Naive thymus-derived CD4-positive, alpha-beta T cell (primary cell): ENCODE measurements at regions not wholly inside any gene's neighbourhood (a gene's known extent, or its start where the extent isn't known, plus 50 kb on each side); places are given as distances from the start of the nearest gene placed in this dataset.

Experiments
- ATAC-seq: fragments of 150-1000 bp; cut with Tn5 transposase; 2 replicates; pipeline ENCODE4 v1.10.0; 2021; ENCODE audit warnings: mild to moderate bottlenecking, moderate library complexity
- CTCF ChIA-PET: fragments of 350-600 bp; sonication (Branson Sonifier 250); formaldehyde crosslinking; loops from one replicate; lab custom pipeline; 2021; ENCODE audit warnings: antibody characterized with exemption; lab: Charles Lee
- POLR2A ChIA-PET: fragments of 350-600 bp; sonication (Branson Sonifier 250); formaldehyde crosslinking; loops from one replicate; lab custom pipeline; 2021; ENCODE audit warnings: antibody characterized with exemption, inconsistent platforms; lab: Charles Lee
- DNase-seq, 9 donors: peaks; one replicate each; pipeline versions ENCODE4 v3.0.0 to v3.0.0-alpha.2; 2020 to 2022; ENCODE audit warnings: mixed read lengths in 1 of 9
- H3K27ac ChIP-seq: one replicate; pipeline ENCODE4 v1.7.0; 2013; ENCODE audit warnings: mild to moderate bottlenecking, low read depth, low read length, moderate library complexity
- H3K27me3 ChIP-seq, 2 donors: one replicate each; pipeline ENCODE4 v1.7.0; 2013; ENCODE audit warnings: low read length in 2 of 2, mild to moderate bottlenecking in 2 of 2, moderate library complexity in 2 of 2; ENCODE audit not compliant: control insufficient read depth in 2 of 2, insufficient read depth in 2 of 2
- H3K36me3 ChIP-seq, 3 experiments: 1 replicate in 2 of 3; 2 replicates in 1 of 3; pipeline ENCODE4 v1.7.0; 2013; ENCODE audit warnings: low read length in 3 of 3, mild to moderate bottlenecking in 3 of 3, moderate library complexity in 1 of 3; ENCODE audit not compliant: insufficient read depth in 3 of 3, control insufficient read depth in 2 of 3
- H3K4me1 ChIP-seq, 2 donors: one replicate each; pipeline ENCODE4 v1.7.0; 2013; ENCODE audit warnings: low read length in 2 of 2, mild to moderate bottlenecking in 2 of 2, moderate library complexity in 1 of 2; ENCODE audit not compliant: control insufficient read depth in 2 of 2, insufficient read depth in 2 of 2
- H3K4me3 ChIP-seq: 2 replicates; pipeline ENCODE4 v1.7.0; 2013; ENCODE audit warnings: mild to moderate bottlenecking, low read length
- H3K9me3 ChIP-seq, 3 experiments: 1 replicate in 2 of 3; 2 replicates in 1 of 3; pipeline ENCODE4 v1.7.0; 2013; ENCODE audit warnings: low read length in 3 of 3; ENCODE audit not compliant: control insufficient read depth in 2 of 3
- H3K27ac Mint-ChIP-seq, 9 donors: one replicate each; pipeline ENCODE4 v1.8.0; 2020 to 2022; ENCODE audit warnings: mixed read lengths in 9 of 9, mild to moderate bottlenecking in 8 of 9, moderate library complexity in 5 of 9, inconsistent platforms in 2 of 9
- H3K27me3 Mint-ChIP-seq, 5 donors: one replicate each; pipeline ENCODE4 v1.8.0; 2021 to 2022; ENCODE audit warnings: mixed read lengths in 5 of 5, mild to moderate bottlenecking in 1 of 5
- H3K36me3 Mint-ChIP-seq, 5 donors: one replicate each; pipeline ENCODE4 v1.8.0; 2020 to 2022; ENCODE audit warnings: mixed read lengths in 5 of 5, mild to moderate bottlenecking in 3 of 5, inconsistent platforms in 1 of 5
- H3K4me1 Mint-ChIP-seq, 7 donors: one replicate each; pipeline ENCODE4 v1.8.0; 2020 to 2022; ENCODE audit warnings: mixed read lengths in 7 of 7, mild to moderate bottlenecking in 3 of 7, inconsistent platforms in 1 of 7
- H3K4me3 Mint-ChIP-seq, 10 donors: one replicate each; pipeline ENCODE4 v1.8.0; 2020 to 2022; ENCODE audit warnings: mild to moderate bottlenecking in 10 of 10, mixed read lengths in 10 of 10, moderate library complexity in 6 of 10, inconsistent platforms in 2 of 10
- H3K9me3 Mint-ChIP-seq, 11 donors: one replicate each; pipeline ENCODE4 v1.8.0; 2020 to 2022; ENCODE audit warnings: mixed read lengths in 11 of 11, mild to moderate bottlenecking in 4 of 11, inconsistent platforms in 1 of 11, moderate library complexity in 1 of 11
- intact Hi-C, 2 donors: fragments of 100-400 bp; cut with micrococcal nuclease; formaldehyde crosslinking; loops; one replicate each; pipeline ENCODE4 v1.15.1; 2023

DNA sequence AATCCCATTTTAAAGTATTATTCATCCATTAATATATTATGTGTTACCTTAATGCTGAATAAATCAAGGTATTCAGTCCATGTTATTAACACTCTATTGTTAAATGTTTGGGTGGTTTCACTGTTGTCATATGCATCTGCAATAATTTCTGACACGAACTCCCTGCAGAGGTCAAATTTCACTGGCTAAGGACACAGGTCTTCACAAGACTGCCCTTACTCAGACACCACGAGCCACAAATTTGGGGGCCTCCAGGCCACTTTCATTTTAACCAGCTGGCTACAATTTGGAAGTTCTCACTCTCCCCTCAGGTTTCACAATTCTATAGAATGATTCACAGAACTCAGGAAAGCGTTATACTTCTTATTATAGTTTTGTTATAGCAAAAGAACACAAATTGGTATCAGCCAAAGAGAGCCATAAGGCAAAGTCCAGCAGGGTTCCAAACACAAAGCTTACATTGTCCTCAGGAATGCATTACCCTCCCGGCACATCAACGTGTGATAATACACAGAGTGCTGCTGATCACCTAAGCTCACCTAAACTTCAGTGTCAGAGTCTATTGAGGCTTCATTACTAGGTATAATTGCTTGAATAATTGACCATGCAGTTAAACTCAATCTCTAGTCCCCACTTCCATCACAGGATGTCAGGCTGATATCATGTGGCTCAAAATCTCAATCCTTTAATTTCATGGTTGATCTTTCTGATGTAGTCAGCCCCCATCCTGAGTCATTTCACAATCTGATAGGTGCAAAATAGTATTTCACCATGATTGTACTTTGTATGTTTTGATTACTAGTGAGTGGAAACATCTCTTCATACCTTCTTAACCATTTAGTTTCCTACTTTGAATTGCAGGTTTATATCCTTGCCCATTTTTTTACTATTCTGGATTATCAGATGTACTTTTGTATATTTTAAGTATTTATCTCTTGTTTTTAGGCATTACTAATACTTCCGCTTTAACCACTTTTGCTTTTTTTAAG is 441.4 kb upstream of the AGTR1 start:
- H3K27me3 Mint-ChIP-seq = no peaks in the 10 kb centered on the region
- H3K27me3 ChIP-seq = no peaks in the 10 kb centered on the region
- H3K27ac ChIP-seq = no peak overlapping the region
- H3K4me3 Mint-ChIP-seq = no peak overlapping the region
- H3K36me3 ChIP-seq = no peaks in the 10 kb centered on the region
- ATAC-seq (no peak), DNase-seq (no peak)
- no peaks in the 10 kb centered on the region for H3K9me3 ChIP-seq
- no peaks in the 10 kb centered on the region for H3K4me1 Mint-ChIP-seq
- H3K36me3 Mint-ChIP-seq = no peaks in the 10 kb centered on the region
- ChIA-PET CTCF (no interaction called here), POLR2A (no interaction called here)
- H3K4me1 ChIP-seq = no peaks in the 10 kb centered on the region
- peaks cover 0 to 19% (median 1%) of the 10 kb centered on the region in 11 donors for H3K9me3 Mint-ChIP-seq
- H3K4me3 ChIP-seq = no peak overlapping the region
- intact Hi-C loops = no loop called here
- no peak overlapping the region for H3K27ac Mint-ChIP-seq

DNA sequence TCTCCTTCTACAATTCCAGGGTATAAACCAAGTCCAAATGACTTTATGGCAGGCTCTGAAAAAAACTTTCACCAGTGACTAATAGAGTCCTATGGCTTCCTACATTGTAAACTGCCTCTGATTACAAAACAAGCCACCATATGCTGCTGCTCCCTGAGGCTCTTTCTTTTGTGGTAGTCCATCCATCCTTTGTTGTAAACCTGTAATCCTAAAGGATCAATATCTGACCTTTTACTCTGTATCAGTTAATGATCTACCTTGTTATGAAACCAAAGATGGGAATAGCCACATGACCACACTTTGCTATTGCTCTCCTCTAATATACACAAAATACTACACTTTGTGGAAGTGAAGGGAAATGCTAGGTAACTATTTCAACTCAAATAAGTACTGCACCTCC is 434.7 kb upstream of the AGTR1 start:
- CTCF ChIA-PET = no interaction called here
- Mint-ChIP-seq H3K27ac (no peak overlapping the region), H3K27me3 (no peaks in the 10 kb centered on the region), H3K36me3 (no peaks in the 10 kb centered on the region), H3K4me1 (no peaks in the 10 kb centered on the region), H3K9me3 (peaks cover 0 to 11% (median 3%) of the 10 kb centered on the region in 11 donors), H3K4me3 (no peak overlapping the region)
- POLR2A ChIA-PET = no interaction called here
- no peaks in the 10 kb centered on the region for H3K36me3 ChIP-seq
- intact Hi-C loops = no loop called here
- H3K4me1 ChIP-seq = no peaks in the 10 kb centered on the region
- ATAC-seq = no peak
- no peaks in the 10 kb centered on the region for H3K27me3 ChIP-seq
- no peak overlapping the region for H3K4me3 ChIP-seq
- H3K9me3 ChIP-seq = no peaks in the 10 kb centered on the region
- no peak overlapping the region for H3K27ac ChIP-seq
- DNase-seq = no peak

DNA sequence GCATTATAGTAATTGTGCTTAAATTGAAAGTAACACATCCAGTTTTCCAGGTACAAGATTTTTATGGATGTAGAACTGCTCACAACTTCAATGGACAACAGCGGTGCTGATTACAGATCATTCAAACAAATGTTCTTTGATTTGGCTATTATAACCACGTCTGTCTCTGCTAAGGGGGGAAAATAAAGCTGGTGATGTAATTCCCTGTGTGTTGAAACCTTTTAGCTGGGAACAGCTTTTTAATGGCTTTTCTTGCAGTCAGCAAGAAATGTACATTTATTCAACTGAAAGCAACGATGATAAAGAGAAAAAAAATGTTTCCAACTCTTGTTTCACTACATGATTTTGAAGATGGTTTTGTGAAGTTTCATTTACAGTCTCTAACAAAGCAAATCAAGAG is 431.9 kb upstream of the AGTR1 start:
- Mint-ChIP-seq H3K4me1 (no peaks in the 10 kb centered on the region), H3K9me3 (peaks cover 0 to 18% (median 3%) of the 10 kb centered on the region in 11 donors), H3K4me3 (no peak overlapping the region), H3K27ac (no peak overlapping the region), H3K27me3 (no peaks in the 10 kb centered on the region), H3K36me3 (no peaks in the 10 kb centered on the region)
- Histone ChIP-seq H3K4me1 (no peaks in the 10 kb centered on the region), H3K4me3 (no peak overlapping the region), H3K9me3 (no peaks in the 10 kb centered on the region), H3K27ac (no peak overlapping the region), H3K27me3 (no peaks in the 10 kb centered on the region), H3K36me3 (no peaks in the 10 kb centered on the region)
- ChIA-PET CTCF (no interaction called here), POLR2A (no interaction called here)
- no peak for DNase-seq
- no peak for ATAC-seq
- intact Hi-C loops = no loop called here

DNA sequence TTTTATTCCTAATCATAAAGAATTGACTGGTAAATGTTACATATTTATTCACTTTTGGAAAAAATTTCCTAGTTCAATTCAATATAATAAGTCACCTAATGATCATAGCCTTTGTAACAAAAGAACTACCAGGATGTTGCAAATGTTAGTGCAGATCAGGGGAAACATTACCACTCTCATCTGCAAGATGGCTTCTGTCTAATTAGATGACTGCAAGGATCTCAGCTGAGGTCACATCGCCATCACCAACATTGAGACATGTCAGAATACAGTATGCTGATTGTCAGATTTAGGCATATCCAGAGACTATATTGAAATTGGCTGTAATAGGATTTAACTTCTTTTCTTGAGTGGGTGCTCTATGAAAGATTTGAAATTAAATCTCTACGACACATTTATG is 431.4 kb upstream of the AGTR1 start:
- no peak overlapping the region for H3K4me3 ChIP-seq
- ChIA-PET CTCF (no interaction called here), POLR2A (no interaction called here)
- H3K36me3 Mint-ChIP-seq = no peaks in the 10 kb centered on the region
- DNase-seq = no peak
- H3K27me3 ChIP-seq = no peaks in the 10 kb centered on the region
- H3K9me3 Mint-ChIP-seq = peaks cover 0 to 18% (median 2%) of the 10 kb centered on the region in 11 donors
- no peak overlapping the region for H3K4me3 Mint-ChIP-seq
- H3K27ac Mint-ChIP-seq = no peak overlapping the region
- no peaks in the 10 kb centered on the region for H3K9me3 ChIP-seq
- no peaks in the 10 kb centered on the region for H3K27me3 Mint-ChIP-seq
- intact Hi-C loops = no loop called here
- H3K4me1 Mint-ChIP-seq = no peaks in the 10 kb centered on the region
- no peak for ATAC-seq
- no peaks in the 10 kb centered on the region for H3K4me1 ChIP-seq
- no peaks in the 10 kb centered on the region for H3K36me3 ChIP-seq
- no peak overlapping the region for H3K27ac ChIP-seq

GRCh38 chr3:148269816-148270215 is 427.9 kb upstream of the AGTR1 start:
- no peaks in the 10 kb centered on the region for H3K4me1 Mint-ChIP-seq
- Histone ChIP-seq H3K36me3 (no peaks in the 10 kb centered on the region), H3K27me3 (no peaks in the 10 kb centered on the region), H3K4me3 (no peak overlapping the region), H3K4me1 (no peaks in the 10 kb centered on the region), H3K27ac (no peak overlapping the region), H3K9me3 (no peaks in the 10 kb centered on the region)
- no peak for ATAC-seq
- H3K36me3 Mint-ChIP-seq = no peaks in the 10 kb centered on the region
- DNase-seq = no peak
- ChIA-PET POLR2A (no interaction called here), CTCF (no interaction called here)
- intact Hi-C loops = no loop called here
- H3K27ac Mint-ChIP-seq = no peak overlapping the region
- H3K9me3 Mint-ChIP-seq = peaks cover 0 to 18% (median 2%) of the 10 kb centered on the region in 11 donors
- no peaks in the 10 kb centered on the region for H3K27me3 Mint-ChIP-seq
- H3K4me3 Mint-ChIP-seq = no peak overlapping the region

GRCh38 chr3:148280623-148281242 is 417.0 kb upstream of the AGTR1 start:
- Histone ChIP-seq H3K27ac (no peak overlapping the region), H3K9me3 (no peaks in the 10 kb centered on the region), H3K4me1 (no peaks in the 10 kb centered on the region), H3K36me3 (no peaks in the 10 kb centered on the region), H3K4me3 (no peak overlapping the region), H3K27me3 (no peaks in the 10 kb centered on the region)
- no peak for DNase-seq
- no peaks in the 10 kb centered on the region for H3K4me1 Mint-ChIP-seq
- intact Hi-C loops = no loop called here
- no peaks in the 10 kb centered on the region for H3K36me3 Mint-ChIP-seq
- H3K9me3 Mint-ChIP-seq = peaks cover 0 to 13% (median 2%) of the 10 kb centered on the region in 11 donors
- H3K27ac Mint-ChIP-seq = no peak overlapping the region
- CTCF ChIA-PET = no interaction called here
- H3K4me3 Mint-ChIP-seq = no peak overlapping the region
- no peak for ATAC-seq
- POLR2A ChIA-PET = no interaction called here
- no peaks in the 10 kb centered on the region for H3K27me3 Mint-ChIP-seq
